Esophagus muscularis mucosa (tissue), 4 donors: ENCODE measurements at regions not wholly inside any gene's neighbourhood (a gene's known extent, or its start where the extent isn't known, plus 50 kb on each side); places are given as distances from the start of the nearest gene placed in this dataset.
"Not testable (repeated sequence)": the region's sequence is repeated elsewhere in the genome, so short reads cannot be mapped to it uniquely, and the experiment has no call there.

Experiments used
- DNase-seq: peaks from one replicate; pipeline ENCODE4 v3.0.0-alpha.2; 2017; ENCODE audit errors: extremely low spot score
- H3K27ac ChIP-seq, 4 donors: fragments of 200-600 bp; sonication (generic); replicated peaks in 1 of 4; 1 replicate in 3 of 4; 2 replicates in 1 of 4; pipeline ENCODE4 v1.5.1; 2016 to 2019; ENCODE audit warnings: mild to moderate bottlenecking in 1 of 4
- H3K27me3 ChIP-seq, 4 donors: fragments of 200-600 bp; sonication (generic); one replicate each; pipeline versions ENCODE4 v1.5.1 to v1.6.0; 2016 to 2019
- H3K36me3 ChIP-seq, 4 donors: fragments of 200-600 bp; sonication (generic); one replicate each; pipeline ENCODE4 v1.5.1; 2016 to 2019
- H3K4me1 ChIP-seq, 4 donors: fragments of 200-600 bp; sonication (generic); one replicate each; pipeline ENCODE4 v1.5.1; 2016 to 2019
- H3K4me3 ChIP-seq, 4 donors: fragments of 200-600 bp; sonication (generic); 1 replicate in 2 of 4; 2 replicates in 2 of 4; pipeline ENCODE4 v1.5.1; 2016 to 2019; ENCODE audit warnings: mild to moderate bottlenecking in 4 of 4, moderate library complexity in 1 of 4
- H3K9me3 ChIP-seq, 4 donors: fragments of 200-600 bp; sonication (generic); 1 replicate in 3 of 4; 2 replicates in 1 of 4; pipeline ENCODE4 v1.5.1; 2016 to 2019
- CTCF ChIP-seq, 3 experiments: fragments of 200-600 bp in 2 of 3; fragments of 450-650 bp in 1 of 3; sonication (generic) in 2 of 3; IDR thresholded peaks; one replicate each; pipeline ENCODE4 v1.5.1; 2017 to 2019; ENCODE audit warnings: antibody characterized with exemption in 3 of 3, mild to moderate bottlenecking in 2 of 3, moderate library complexity in 1 of 3
- EP300 ChIP-seq: sonication (generic); formaldehyde crosslinking; IDR thresholded peaks from one replicate; pipeline ENCODE4 v1.6.1; 2017; ENCODE audit warnings: antibody characterized with exemption
- POLR2A ChIP-seq: fragments of 450-650 bp; IDR thresholded peaks from one replicate; pipeline ENCODE4 v1.6.1; 2017; ENCODE audit warnings: antibody characterized with exemption, moderate library complexity, mild to moderate bottlenecking, low read depth
- POLR2AphosphoS5 ChIP-seq, 2 donors: sonication (generic); formaldehyde crosslinking; IDR thresholded peaks; one replicate each; pipeline ENCODE4 v1.6.1; 2017; ENCODE audit warnings: antibody characterized with exemption in 2 of 2
- WGBS: methylation state at CpG from one replicate; pipeline ENCODE4 v1.1.5; 2018; 5-methylcytosine and 5-hydroxymethylcytosine counted together
- intact Hi-C: fragments of 100-400 bp; cut with DNase I; formaldehyde crosslinking; loops from one replicate; pipeline ENCODE4 v1.15.1; 2023

GRCh38 chrX:54640103-54640690, 110.2 kb downstream of the GNL3L start:
- Histone ChIP-seq H3K27me3 (no peaks in the 10 kb centered on the region), H3K9me3 (no peaks in the 10 kb centered on the region), H3K4me1 (peaks cover 0 to 7% (median 3%) of the 10 kb centered on the region in 4 donors), H3K36me3 (no peaks in the 10 kb centered on the region), H3K4me3 (peak overlapping the region; percentile 47 to 62 (median 54)), H3K27ac (peak overlapping the region; percentile 82 to 90 (median 86))
- DNase-seq: no peak
- intact Hi-C loops: loop anchor here (2.0 to 10.0 kb wide), 3 partner anchors 169 to 595 kb away; partner anchors contain the start of gene PHF8
- WGBS: 53% methylated on average over 6 of the region's 6 CpGs
- TF ChIP-seq POLR2AphosphoS5 (IDR thresholded peaks at IDR 0.05) (no peak), POLR2A (no peak), EP300 (no peak), CTCF (IDR thresholded peaks at IDR 0.05) (no peak)

GRCh38 chrX:54640736-54641135, 110.7 kb downstream of the GNL3L start:
- no peaks in the 10 kb centered on the region for H3K27me3 ChIP-seq
- 47% methylated on average over 8 of the region's 8 CpGs for WGBS
- peaks cover 0 to 7% (median 3%) of the 10 kb centered on the region in 4 donors for H3K4me1 ChIP-seq
- DNase-seq: no peak
- no peak overlapping the region for H3K4me3 ChIP-seq
- H3K36me3 ChIP-seq: no peaks in the 10 kb centered on the region
- peak overlapping the region; percentile 82 to 90 (median 86) for H3K27ac ChIP-seq
- no peaks in the 10 kb centered on the region for H3K9me3 ChIP-seq
- intact Hi-C loops: loop anchor here (2.0 to 10.0 kb wide), 3 partner anchors 168 to 596 kb away; partner anchors contain the start of gene PHF8
- TF ChIP-seq POLR2AphosphoS5 (IDR thresholded peaks at IDR 0.05): no peak
- TF ChIP-seq CTCF (IDR thresholded peaks at IDR 0.05): no peak
- no peak for TF ChIP-seq EP300
- no peak for TF ChIP-seq POLR2A

GRCh38 chrX:54641530-54641929, 111.5 kb downstream of the GNL3L start:
- no peaks in the 10 kb centered on the region for H3K9me3 ChIP-seq

GRCh38 chrX:54647607-54648006, 117.6 kb downstream of the GNL3L start:
- not testable (repeated sequence) for H3K9me3 ChIP-seq, H3K27ac ChIP-seq, DNase-seq, H3K36me3 ChIP-seq, H3K27me3 ChIP-seq, H3K4me1 ChIP-seq, H3K4me3 ChIP-seq
- 92% methylated on average over 4 of the region's 4 CpGs for WGBS
- intact Hi-C loops: loop anchor here (10.0 kb wide), 1 partner anchor 603 kb away; the partner anchor contains the start of gene PHF8

More at GRCh38 chrX:54641530-54641929, 111.5 kb downstream of the GNL3L start:
- Histone ChIP-seq H3K4me3 (no peak overlapping the region), H3K27me3 (no peaks in the 10 kb centered on the region), H3K4me1 (peaks cover 0 to 7% (median 3%) of the 10 kb centered on the region in 4 donors), H3K36me3 (no peaks in the 10 kb centered on the region), H3K27ac (no peak overlapping the region)
- DNase-seq: no peak
- TF ChIP-seq POLR2A: no peak
- no peak for TF ChIP-seq EP300
- TF ChIP-seq POLR2AphosphoS5 (IDR thresholded peaks at IDR 0.05): no peak
- TF ChIP-seq CTCF (IDR thresholded peaks at IDR 0.05): no peak
- intact Hi-C loops: loop anchor here (2.0 to 10.0 kb wide), 3 partner anchors 167 to 597 kb away; partner anchors contain the start of gene PHF8

GRCh38 chrX:54659547-54659946, 129.5 kb downstream of the GNL3L start:
- intact Hi-C loops: no loop called here
- no peak for DNase-seq
- WGBS: 71% methylated on average over 2 of the region's 2 CpGs

More at GRCh38 chrX:54659547-54659946, 129.5 kb downstream of the GNL3L start:
- H3K27me3 ChIP-seq: no peaks in the 10 kb centered on the region
- no peaks in the 10 kb centered on the region for H3K9me3 ChIP-seq
- no peak overlapping the region for H3K4me3 ChIP-seq
- H3K36me3 ChIP-seq: no peaks in the 10 kb centered on the region
- no peak overlapping the region for H3K27ac ChIP-seq
- H3K4me1 ChIP-seq: no peaks in the 10 kb centered on the region
- TF ChIP-seq POLR2AphosphoS5 (IDR thresholded peaks at IDR 0.05) (no peak), CTCF (IDR thresholded peaks at IDR 0.05) (no peak)
